C4-2B (cell line): ENCODE measurements at regions not wholly inside any gene's neighbourhood (a gene's known extent, or its start where the extent isn't known, plus 50 kb on each side); places are given as distances from the start of the nearest gene placed in this dataset.

Source experiments
- ZFX ChIP-seq: fragments of 450-650 bp; IDR thresholded peaks from 2 replicates; pipeline ENCODE4 v1.6.1; 2017
- TF ChIP-seq, protein P1 (sequence below): fragments of 450-650 bp; conservative IDR thresholded peaks from 2 replicates; pipeline ENCODE4 v1.5.1; 2017; ENCODE audit warnings: mild to moderate bottlenecking

DNA sequence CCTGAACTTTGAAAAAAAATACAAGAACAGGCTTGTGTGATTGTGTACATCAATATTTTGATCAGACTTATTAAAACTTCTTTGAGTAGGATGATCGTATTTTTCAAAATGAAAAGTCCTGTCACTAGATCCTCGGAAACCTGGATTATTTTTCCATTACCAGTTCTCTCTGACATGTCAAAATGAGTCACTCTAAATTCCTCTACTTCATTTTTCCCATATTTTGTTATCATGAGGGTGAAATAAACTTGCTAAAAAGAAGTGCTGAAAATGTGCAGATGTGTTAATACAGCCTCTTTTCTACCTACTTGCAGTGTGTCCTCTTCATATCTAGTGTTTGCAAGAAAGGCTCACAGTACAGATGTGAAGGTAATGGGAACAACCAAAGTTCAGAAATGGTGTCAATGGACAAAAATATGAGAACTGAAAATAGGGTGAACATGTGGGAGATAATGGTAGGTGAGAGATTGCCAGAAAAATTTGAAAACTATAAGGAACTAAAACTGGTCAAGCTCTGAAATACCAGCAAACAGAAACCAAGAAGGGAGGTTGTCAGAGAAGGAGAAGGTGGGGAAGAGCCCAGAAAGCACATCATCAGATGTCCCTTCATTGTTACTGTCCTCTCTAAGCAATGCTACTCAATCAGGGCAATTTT is 108.2 kb downstream of the EOMES start:
- TF ChIP-seq, protein P1, sequence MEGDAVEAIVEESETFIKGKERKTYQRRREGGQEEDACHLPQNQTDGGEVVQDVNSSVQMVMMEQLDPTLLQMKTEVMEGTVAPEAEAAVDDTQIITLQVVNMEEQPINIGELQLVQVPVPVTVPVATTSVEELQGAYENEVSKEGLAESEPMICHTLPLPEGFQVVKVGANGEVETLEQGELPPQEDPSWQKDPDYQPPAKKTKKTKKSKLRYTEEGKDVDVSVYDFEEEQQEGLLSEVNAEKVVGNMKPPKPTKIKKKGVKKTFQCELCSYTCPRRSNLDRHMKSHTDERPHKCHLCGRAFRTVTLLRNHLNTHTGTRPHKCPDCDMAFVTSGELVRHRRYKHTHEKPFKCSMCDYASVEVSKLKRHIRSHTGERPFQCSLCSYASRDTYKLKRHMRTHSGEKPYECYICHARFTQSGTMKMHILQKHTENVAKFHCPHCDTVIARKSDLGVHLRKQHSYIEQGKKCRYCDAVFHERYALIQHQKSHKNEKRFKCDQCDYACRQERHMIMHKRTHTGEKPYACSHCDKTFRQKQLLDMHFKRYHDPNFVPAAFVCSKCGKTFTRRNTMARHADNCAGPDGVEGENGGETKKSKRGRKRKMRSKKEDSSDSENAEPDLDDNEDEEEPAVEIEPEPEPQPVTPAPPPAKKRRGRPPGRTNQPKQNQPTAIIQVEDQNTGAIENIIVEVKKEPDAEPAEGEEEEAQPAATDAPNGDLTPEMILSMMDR: no peak
- TF ChIP-seq ZFX: no peak
